ENCODE measurements at regions not wholly inside any gene's neighbourhood (a gene's known extent, or its start where the extent isn't known, plus 50 kb on each side); places are given as distances from the start of the nearest gene placed in this dataset.

- DNase-seq (ENCODE audit: low read depth in 3 of 3): no peak
Measured at GRCh38 chr15:26376243-26376642, 396.6 kb downstream of the GABRB3 start.

- DNase-seq (ENCODE audit: low read depth in 3 of 3): no peak
Measured at GRCh38 chr15:26374806-26375205, 398.1 kb downstream of the GABRB3 start.

- DNase-seq (ENCODE audit: low read depth in 3 of 3): no peak
Measured at GRCh38 chr15:26372706-26373105, 400.2 kb downstream of the GABRB3 start.

- no peak for DNase-seq (ENCODE audit: low read depth in 3 of 3)
Measured at GRCh38 chr15:26365077-26365476, 407.8 kb downstream of the GABRB3 start.

- DNase-seq (ENCODE audit: low read depth in 3 of 3): no peak
Measured at GRCh38 chr15:26359855-26360254, 413.0 kb downstream of the GABRB3 start.

GRCh38 chr15:26358708-26359107 is 414.2 kb downstream of the GABRB3 start:
- no peak for DNase-seq (ENCODE audit: low read depth in 3 of 3)

- no peak for DNase-seq (ENCODE audit: low read depth in 3 of 3)
Measured at GRCh38 chr15:26357653-26358052, 415.2 kb downstream of the GABRB3 start.

- DNase-seq (ENCODE audit: low read depth in 3 of 3): no peak
Measured at GRCh38 chr15:26355472-26356074, 417.3 kb downstream of the GABRB3 start.

GRCh38 chr15:26352909-26353308 is 420.0 kb downstream of the GABRB3 start:
- no peak for DNase-seq (ENCODE audit: low read depth in 3 of 3)

GRCh38 chr15:26352406-26352805 is 420.5 kb downstream of the GABRB3 start:
- no peak for DNase-seq (ENCODE audit: low read depth in 3 of 3)

- no peak for DNase-seq (ENCODE audit: low read depth in 3 of 3)
Measured at GRCh38 chr15:26325495-26325894, 447.4 kb downstream of the GABRB3 start.

- no peak for DNase-seq (ENCODE audit: low read depth in 3 of 3)
Measured at GRCh38 chr15:26323566-26323965, 449.3 kb downstream of the GABRB3 start.

- no peak for DNase-seq (ENCODE audit: low read depth in 3 of 3)
Measured at GRCh38 chr15:26318689-26319088, 454.2 kb downstream of the GABRB3 start.

GRCh38 chr15:26314577-26314976 is 451.4 kb upstream of the ATP10A start:
- DNase-seq (ENCODE audit: low read depth in 3 of 3): no peak

GRCh38 chr15:26311710-26312236 is 448.6 kb upstream of the ATP10A start:
- DNase-seq (ENCODE audit: low read depth in 3 of 3): no peak

GRCh38 chr15:26298659-26299170 is 435.6 kb upstream of the ATP10A start:
- DNase-seq (ENCODE audit: low read depth in 3 of 3): no peak

- DNase-seq (ENCODE audit: low read depth in 3 of 3): no peak
Measured at GRCh38 chr15:26298010-26298658, 435.0 kb upstream of the ATP10A start.

- no peak for DNase-seq (ENCODE audit: low read depth in 3 of 3)
Measured at GRCh38 chr15:26295336-26296085, 432.4 kb upstream of the ATP10A start.

- DNase-seq (ENCODE audit: low read depth in 3 of 3): no peak
Measured at GRCh38 chr15:26294059-26294689, 431.0 kb upstream of the ATP10A start.

- no peak for DNase-seq (ENCODE audit: low read depth in 3 of 3)
Measured at GRCh38 chr15:26287381-26287780, 424.3 kb upstream of the ATP10A start.

GRCh38 chr15:26280281-26280680 is 417.2 kb upstream of the ATP10A start:
- DNase-seq (ENCODE audit: low read depth in 3 of 3): no peak

- DNase-seq (ENCODE audit: low read depth in 3 of 3): no peak
Measured at GRCh38 chr15:26261966-26262365, 398.8 kb upstream of the ATP10A start.
